ENCODE measurements at regions not wholly inside any gene's neighbourhood (a gene's known extent, or its start where the extent isn't known, plus 50 kb on each side); places are given as distances from the start of the nearest gene placed in this dataset.
"Not testable (repeated sequence)": the region's sequence is repeated elsewhere in the genome, so short reads cannot be mapped to it uniquely, and the experiment has no call there.

DNA sequence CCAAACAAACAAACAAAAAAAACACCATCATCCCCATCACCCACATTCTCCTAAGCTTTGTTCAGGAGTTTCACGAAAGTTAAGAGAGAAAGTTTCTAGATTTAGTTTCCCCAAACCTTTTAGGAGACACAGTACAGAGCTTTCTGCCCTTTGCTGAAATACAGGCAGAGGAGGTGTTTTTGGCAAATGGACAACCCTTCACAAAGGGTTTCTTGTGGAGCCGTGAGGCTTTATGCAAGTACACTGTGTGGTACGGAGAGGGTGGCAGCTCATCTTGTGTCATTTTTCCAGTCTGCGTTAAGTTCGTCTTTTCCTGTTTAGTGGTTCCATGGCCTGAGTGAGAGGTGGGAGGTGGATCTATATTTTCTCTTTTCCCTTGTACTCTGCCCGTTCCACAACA, 215.5 kb upstream of the PRKCQ start:
- H3K27ac Mint-ChIP-seq: no peak overlapping the region
- TF ChIP-seq, protein P1, sequence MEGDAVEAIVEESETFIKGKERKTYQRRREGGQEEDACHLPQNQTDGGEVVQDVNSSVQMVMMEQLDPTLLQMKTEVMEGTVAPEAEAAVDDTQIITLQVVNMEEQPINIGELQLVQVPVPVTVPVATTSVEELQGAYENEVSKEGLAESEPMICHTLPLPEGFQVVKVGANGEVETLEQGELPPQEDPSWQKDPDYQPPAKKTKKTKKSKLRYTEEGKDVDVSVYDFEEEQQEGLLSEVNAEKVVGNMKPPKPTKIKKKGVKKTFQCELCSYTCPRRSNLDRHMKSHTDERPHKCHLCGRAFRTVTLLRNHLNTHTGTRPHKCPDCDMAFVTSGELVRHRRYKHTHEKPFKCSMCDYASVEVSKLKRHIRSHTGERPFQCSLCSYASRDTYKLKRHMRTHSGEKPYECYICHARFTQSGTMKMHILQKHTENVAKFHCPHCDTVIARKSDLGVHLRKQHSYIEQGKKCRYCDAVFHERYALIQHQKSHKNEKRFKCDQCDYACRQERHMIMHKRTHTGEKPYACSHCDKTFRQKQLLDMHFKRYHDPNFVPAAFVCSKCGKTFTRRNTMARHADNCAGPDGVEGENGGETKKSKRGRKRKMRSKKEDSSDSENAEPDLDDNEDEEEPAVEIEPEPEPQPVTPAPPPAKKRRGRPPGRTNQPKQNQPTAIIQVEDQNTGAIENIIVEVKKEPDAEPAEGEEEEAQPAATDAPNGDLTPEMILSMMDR (conservative IDR thresholded peaks at IDR 0.05): no peak
- H3K4me1 Mint-ChIP-seq (ENCODE audit: unreplicated experiment): no peaks in the 10 kb centered on the region
- no peak overlapping the region for H3K4me3 Mint-ChIP-seq
- H3K36me3 Mint-ChIP-seq: no peaks in the 10 kb centered on the region
- peaks cover 17% of the 10 kb centered on the region for H3K27me3 Mint-ChIP-seq
- DNase-seq (ENCODE audit: extremely low spot score, unreplicated experiment): no peak
- H3K9me3 Mint-ChIP-seq: no peaks in the 10 kb centered on the region

DNA sequence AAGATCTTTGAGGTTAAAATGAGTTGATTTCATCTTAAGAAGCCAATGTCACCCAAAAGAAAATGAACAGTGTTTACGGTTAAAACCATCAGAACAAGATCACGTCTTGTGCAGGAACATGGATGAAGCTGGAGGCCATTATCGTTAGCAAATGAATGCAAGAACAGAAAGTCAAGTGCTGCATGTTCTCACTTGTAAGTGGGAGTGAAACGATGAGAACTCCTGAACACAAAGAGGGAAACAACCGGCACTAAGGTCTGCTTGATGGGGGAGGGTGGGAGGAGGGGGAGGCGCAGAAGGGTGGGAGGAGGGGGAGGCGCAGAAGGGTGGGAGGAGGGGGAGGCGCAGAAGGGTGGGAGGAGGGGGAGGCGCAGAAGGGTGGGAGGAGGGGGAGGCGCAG, 214.8 kb upstream of the PRKCQ start:
- Mint-ChIP-seq H3K27ac (peak overlapping the region; percentile 64), H3K27me3 (peaks cover 20% of the 10 kb centered on the region)
- not testable (repeated sequence) for H3K36me3 Mint-ChIP-seq; H3K4me3 Mint-ChIP-seq; H3K4me1 Mint-ChIP-seq (ENCODE audit: unreplicated experiment); H3K9me3 Mint-ChIP-seq; DNase-seq (ENCODE audit: extremely low spot score, unreplicated experiment)

DNA sequence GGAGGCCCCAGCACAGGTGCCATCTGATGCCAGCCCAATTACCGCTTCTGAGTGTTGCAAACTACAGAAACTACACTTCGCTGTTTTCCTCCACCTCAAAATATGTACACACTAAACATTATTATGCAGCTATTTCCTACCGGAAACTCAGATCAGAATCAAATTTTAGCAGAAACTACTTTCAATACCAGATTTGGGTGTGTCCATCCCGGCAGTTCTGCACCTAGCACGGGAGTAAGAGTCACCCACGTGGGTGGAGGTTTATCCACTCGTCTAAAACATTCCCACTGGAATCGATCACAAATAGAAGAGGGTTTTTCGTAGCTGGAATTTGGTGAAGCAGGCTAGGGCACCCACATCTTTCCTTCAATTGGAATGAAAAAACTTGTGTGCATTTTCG, 214.4 kb upstream of the PRKCQ start:
- H3K27ac Mint-ChIP-seq: peak overlapping the region; percentile 64

DNA sequence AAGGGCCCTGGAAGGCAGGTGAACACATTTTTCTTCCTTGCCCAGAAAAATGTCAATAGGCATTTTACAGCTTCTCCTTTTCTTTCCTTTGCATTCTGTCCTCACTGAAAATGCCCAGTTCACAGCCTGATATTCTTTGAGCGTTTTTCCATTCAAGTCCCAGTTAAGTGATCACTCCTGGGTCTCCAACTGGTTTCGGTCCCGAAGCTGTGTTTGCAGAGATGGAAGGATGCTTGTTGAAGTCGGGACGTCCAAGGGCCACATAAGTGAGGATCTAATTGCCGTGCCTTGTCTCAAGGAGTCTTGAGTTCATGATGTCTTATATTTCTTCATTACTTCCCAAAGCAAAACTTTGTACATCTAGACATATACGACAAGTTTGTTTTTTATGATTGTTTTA, 208.7 kb upstream of the PRKCQ start:
- Mint-ChIP-seq H3K4me3 (no peak overlapping the region), H3K27me3 (peaks cover 12% of the 10 kb centered on the region), H3K4me1 (ENCODE audit: unreplicated experiment) (no peaks in the 10 kb centered on the region), H3K36me3 (no peaks in the 10 kb centered on the region), H3K9me3 (no peaks in the 10 kb centered on the region), H3K27ac (no peak overlapping the region)
- no peak for DNase-seq (ENCODE audit: extremely low spot score, unreplicated experiment)
- TF ChIP-seq, protein P1 (conservative IDR thresholded peaks at IDR 0.05): no peak

More for the DNA sequence above, 214.4 kb upstream of the PRKCQ start:
- Mint-ChIP-seq H3K4me1 (ENCODE audit: unreplicated experiment) (no peaks in the 10 kb centered on the region), H3K27me3 (peaks cover 20% of the 10 kb centered on the region), H3K4me3 (no peak overlapping the region), H3K9me3 (no peaks in the 10 kb centered on the region), H3K36me3 (no peaks in the 10 kb centered on the region)
- TF ChIP-seq, protein P1 (conservative IDR thresholded peaks at IDR 0.05): no peak
- no peak for DNase-seq (ENCODE audit: extremely low spot score, unreplicated experiment)

DNA sequence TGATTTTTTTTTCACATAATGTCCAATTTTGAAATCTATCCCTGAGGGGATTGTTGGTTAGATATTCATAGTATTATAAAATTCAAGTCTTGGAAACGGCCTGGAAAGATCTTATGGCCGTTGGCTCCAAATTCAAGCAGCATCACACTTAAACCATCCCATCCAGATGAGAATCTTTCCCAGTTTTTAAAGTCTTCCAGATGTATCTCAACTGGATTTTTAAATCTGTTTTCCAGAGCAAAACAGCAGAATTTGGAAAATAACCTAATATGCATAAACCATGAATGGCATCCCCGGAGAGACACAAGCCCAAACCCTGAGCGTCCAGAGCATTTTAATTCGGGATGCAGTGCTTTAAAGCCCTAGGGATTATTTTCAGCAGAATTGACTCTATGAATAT, 208.2 kb upstream of the PRKCQ start:
- Mint-ChIP-seq H3K4me3 (no peak overlapping the region), H3K27ac (no peak overlapping the region), H3K27me3 (peaks cover 12% of the 10 kb centered on the region), H3K4me1 (ENCODE audit: unreplicated experiment) (no peaks in the 10 kb centered on the region), H3K9me3 (no peaks in the 10 kb centered on the region), H3K36me3 (no peaks in the 10 kb centered on the region)
- no peak for DNase-seq (ENCODE audit: extremely low spot score, unreplicated experiment)
- TF ChIP-seq, protein P1 (conservative IDR thresholded peaks at IDR 0.05): no peak

DNA sequence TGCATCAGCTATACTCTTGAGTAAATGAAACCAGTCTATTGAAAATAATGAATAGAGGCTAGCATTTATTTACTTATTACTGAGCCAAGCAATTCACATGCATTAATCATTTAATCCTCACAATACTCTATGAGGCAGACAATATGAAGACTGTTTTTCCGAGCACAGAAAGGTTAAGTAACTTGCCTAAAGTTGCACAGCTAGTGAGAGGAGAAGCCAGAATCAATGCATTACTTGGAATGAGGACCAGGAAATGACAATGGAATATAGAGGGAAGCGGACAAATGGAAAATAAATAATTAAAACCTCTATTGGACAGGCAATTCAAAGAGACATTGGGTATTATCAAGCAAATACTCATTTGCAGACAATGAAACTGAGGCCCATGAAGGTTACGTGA, 207.6 kb upstream of the PRKCQ start:
- no peaks in the 10 kb centered on the region for H3K9me3 Mint-ChIP-seq
- H3K27ac Mint-ChIP-seq: no peak overlapping the region
- H3K27me3 Mint-ChIP-seq: peaks cover 17% of the 10 kb centered on the region
- no peak for DNase-seq (ENCODE audit: extremely low spot score, unreplicated experiment)
- H3K36me3 Mint-ChIP-seq: no peaks in the 10 kb centered on the region
- no peak overlapping the region for H3K4me3 Mint-ChIP-seq
- no peaks in the 10 kb centered on the region for H3K4me1 Mint-ChIP-seq (ENCODE audit: unreplicated experiment)
- TF ChIP-seq, protein P1 (conservative IDR thresholded peaks at IDR 0.05): no peak

All from type B pancreatic cell (in vitro differentiated cells).